PFSK-1 (cell line): ENCODE measurements at regions not wholly inside any gene's neighbourhood (a gene's known extent, or its start where the extent isn't known, plus 50 kb on each side); places are given as distances from the start of the nearest gene placed in this dataset.

Source experiments
- FOXP2 ChIP-seq: optimal IDR thresholded peaks from 2 replicates; pipeline ENCODE3; 2011; ENCODE audit warnings: borderline replicate concordance, control low read depth, inconsistent platforms; ENCODE audit not compliant: insufficient read depth; ENCODE audit errors: extremely low read length, extremely low read depth
- POLR2AphosphoS5 ChIP-seq: IDR thresholded peaks from 2 replicates; pipeline ENCODE4 v1.6.1; 2012; ENCODE audit warnings: low read depth, mild to moderate bottlenecking, control low read depth, low read length, moderate library complexity
- REST ChIP-seq, 2 experiments: IDR thresholded peaks; 2 replicates each; pipeline versions ENCODE4 v1.6.1 to v1.8.0; 2011 to 2012; ENCODE audit warnings: low read depth in 2 of 2, low read length in 2 of 2, control low read depth in 1 of 2, inconsistent platforms in 1 of 2, mild to moderate bottlenecking in 1 of 2, moderate library complexity in 1 of 2; ENCODE audit not compliant: insufficient read depth in 1 of 2
- SIN3A ChIP-seq: IDR thresholded peaks from 2 replicates; pipeline ENCODE4 v1.6.1; 2012; ENCODE audit warnings: mild to moderate bottlenecking, low read length, moderate library complexity, borderline replicate concordance; ENCODE audit not compliant: insufficient read depth
- TAF1 ChIP-seq: IDR thresholded peaks from 2 replicates; pipeline ENCODE4 v1.6.1; 2012; ENCODE audit warnings: low read length, control low read depth, borderline replicate concordance; ENCODE audit not compliant: insufficient read depth

GRCh38 chr2:152825834-152826233, 107.4 kb downstream of the ARL6IP6 start:
- no peak for TF ChIP-seq POLR2AphosphoS5
- no peak for TF ChIP-seq SIN3A
- TF ChIP-seq TAF1 = no peak
- no peak for TF ChIP-seq FOXP2
- TF ChIP-seq REST (IDR thresholded peaks at IDR 0.05; ENCODE audit: insufficient read depth in 1 of 2, low read depth in 2 of 2, low read length in 2 of 2) = no peak

GRCh38 chr2:152823905-152824304, 105.5 kb downstream of the ARL6IP6 start:
- no peak for TF ChIP-seq POLR2AphosphoS5

DNA sequence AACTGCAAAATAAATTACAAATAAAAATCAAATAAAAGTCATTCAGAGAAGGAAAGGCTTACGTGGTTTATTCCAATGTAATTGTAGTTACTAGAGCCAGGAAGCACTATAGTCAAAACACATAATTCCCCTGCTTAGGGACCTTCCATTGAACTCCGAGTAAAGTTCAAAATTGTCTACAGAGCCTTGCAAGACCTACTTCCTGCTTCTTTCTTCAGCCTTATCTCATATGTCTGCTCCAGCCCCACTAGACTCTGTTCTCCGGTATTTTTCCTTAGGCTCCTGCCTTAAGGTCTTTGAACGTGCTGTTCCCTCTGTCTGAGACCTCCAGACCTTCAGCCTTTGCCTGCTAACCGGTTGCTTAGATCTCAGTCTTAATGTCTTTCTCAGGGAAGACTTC, 104.3 kb downstream of the ARL6IP6 start:
- TF ChIP-seq FOXP2 (no peak), REST (IDR thresholded peaks at IDR 0.05; ENCODE audit: insufficient read depth in 1 of 2, low read depth in 2 of 2, low read length in 2 of 2) (no peak)

DNA sequence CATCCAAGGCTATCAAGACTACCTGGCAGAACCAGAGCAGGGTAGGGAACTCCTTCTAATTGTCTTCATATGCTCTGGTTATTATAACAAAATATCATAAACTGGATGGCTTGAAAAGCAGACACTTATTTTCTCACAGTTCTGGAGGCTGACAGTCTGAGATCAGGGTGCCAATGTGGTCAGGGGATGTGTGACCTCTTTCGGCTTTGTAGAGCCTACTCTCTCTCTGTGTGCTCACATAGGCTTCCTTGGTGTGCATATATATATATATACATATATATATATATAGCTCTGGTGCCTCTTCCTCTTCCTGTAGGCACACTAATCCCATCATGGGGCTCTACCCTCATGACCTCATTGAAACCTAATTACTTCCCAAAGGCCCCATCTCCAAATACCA, 101.6 kb downstream of the ARL6IP6 start:
- no peak for TF ChIP-seq FOXP2
- TF ChIP-seq TAF1 = no peak
- TF ChIP-seq POLR2AphosphoS5 = no peak
- no peak for TF ChIP-seq SIN3A
- no peak for TF ChIP-seq REST (IDR thresholded peaks at IDR 0.05; ENCODE audit: insufficient read depth in 1 of 2, low read depth in 2 of 2, low read length in 2 of 2)

GRCh38 chr2:152815634-152816257, 97.3 kb downstream of the ARL6IP6 start:
- TF ChIP-seq FOXP2 (no peak), POLR2AphosphoS5 (no peak), SIN3A (no peak), TAF1 (no peak), REST (IDR thresholded peaks at IDR 0.05; ENCODE audit: insufficient read depth in 1 of 2, low read depth in 2 of 2, low read length in 2 of 2) (no peak)
